ENCODE measurements at regions not wholly inside any gene's neighbourhood (a gene's known extent, or its start where the extent isn't known, plus 50 kb on each side); places are given as distances from the start of the nearest gene placed in this dataset.

GRCh38 chr6:51429017-51429712 lies 610.5 kb downstream of the TFAP2B start:
- Mint-ChIP-seq H3K4me1 (no peaks in the 10 kb centered on the region), H3K36me3 (no peaks in the 10 kb centered on the region), H3K27ac (no peak overlapping the region), H3K9me3 (peaks cover 0 to 14% (median 2%) of the 10 kb centered on the region in 7 donors), H3K4me3 (no peak overlapping the region), H3K27me3 (no peaks in the 10 kb centered on the region)
- ATAC-seq (ENCODE audit: low read depth in 2 of 2), result no peak
- DNase-seq, result no peak

DNA sequence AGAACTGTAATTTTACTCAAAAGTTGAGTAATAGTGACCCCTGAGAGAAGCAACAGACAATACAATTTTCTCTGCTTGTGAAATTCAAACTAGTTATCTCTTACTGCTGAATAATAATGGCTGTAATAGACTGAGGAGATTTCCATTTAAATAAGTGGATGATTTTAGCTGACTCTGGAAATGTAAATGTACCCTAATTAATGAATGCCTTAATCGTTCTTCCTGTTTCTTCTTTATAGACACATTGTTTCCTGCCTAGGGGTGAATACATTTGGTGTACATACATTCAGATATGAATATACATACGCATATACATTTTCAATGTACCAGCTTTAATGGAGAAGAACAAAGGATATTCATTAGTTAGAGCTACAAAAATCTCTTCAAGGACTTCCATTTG lies 611.9 kb downstream of the TFAP2B start:
- Mint-ChIP-seq H3K27me3 (no peaks in the 10 kb centered on the region), H3K36me3 (no peaks in the 10 kb centered on the region), H3K27ac (no peak overlapping the region), H3K4me1 (no peaks in the 10 kb centered on the region), H3K9me3 (peaks cover 0 to 14% (median 2%) of the 10 kb centered on the region in 7 donors), H3K4me3 (no peak overlapping the region)
- no peak for DNase-seq
- no peak for ATAC-seq (ENCODE audit: low read depth in 2 of 2)

- Mint-ChIP-seq H3K36me3 (no peaks in the 10 kb centered on the region), H3K4me3 (no peak overlapping the region), H3K9me3 (peaks cover 0 to 17% (median 2%) of the 10 kb centered on the region in 7 donors), H3K27ac (no peak overlapping the region), H3K27me3 (no peaks in the 10 kb centered on the region), H3K4me1 (no peaks in the 10 kb centered on the region)
- DNase-seq (no peak), ATAC-seq (ENCODE audit: low read depth in 2 of 2) (no peak)
Measured at GRCh38 chr6:51432481-51432880, 613.8 kb downstream of the TFAP2B start.

DNA sequence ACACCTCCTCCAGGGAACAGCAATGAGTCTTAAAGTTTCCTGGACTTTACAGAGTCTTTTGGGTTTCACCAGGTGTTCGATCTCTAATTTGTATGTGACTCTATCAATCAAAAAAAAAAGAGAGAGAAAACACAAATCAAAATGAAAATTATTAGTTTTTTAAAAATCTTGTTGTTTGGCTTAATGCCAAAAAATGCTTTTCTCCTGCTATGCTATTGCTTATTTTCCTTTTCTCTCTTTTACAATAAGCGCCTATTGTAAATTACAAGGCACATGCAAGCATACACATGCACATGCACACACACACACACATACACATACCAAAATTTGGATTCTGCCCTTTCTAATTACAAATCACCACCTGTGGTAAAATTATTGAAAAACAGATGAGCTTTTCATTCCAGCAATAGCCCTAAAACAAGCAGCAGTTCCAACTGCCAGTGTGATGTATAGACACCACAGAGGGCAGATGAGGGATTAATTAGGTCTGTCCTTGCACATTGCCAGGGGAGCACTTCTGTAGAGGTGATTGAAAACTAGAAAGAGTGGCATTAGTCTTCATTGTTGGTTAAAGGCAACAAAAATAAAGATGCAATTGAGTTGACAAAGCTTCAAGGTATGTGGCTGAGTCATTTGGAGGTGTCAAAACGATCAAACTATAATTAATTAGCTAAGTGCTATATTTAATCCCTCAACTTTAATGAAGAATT lies 631.7 kb downstream of the TFAP2B start:
- no peaks in the 10 kb centered on the region for H3K36me3 Mint-ChIP-seq
- DNase-seq, result no peak
- H3K9me3 Mint-ChIP-seq, result peaks cover 0 to 10% (median 0%) of the 10 kb centered on the region in 7 donors
- no peaks in the 10 kb centered on the region for H3K27me3 Mint-ChIP-seq
- no peak for ATAC-seq (ENCODE audit: low read depth in 2 of 2)
- no peaks in the 10 kb centered on the region for H3K4me1 Mint-ChIP-seq
- H3K4me3 Mint-ChIP-seq, result no peak overlapping the region
- no peak overlapping the region for H3K27ac Mint-ChIP-seq

- ATAC-seq (ENCODE audit: low read depth in 2 of 2), result no peak
- H3K27ac Mint-ChIP-seq, result no peak overlapping the region
- H3K4me3 Mint-ChIP-seq, result no peak overlapping the region
Measured at GRCh38 chr6:51450958-51451357, 632.3 kb downstream of the TFAP2B start.

DNA sequence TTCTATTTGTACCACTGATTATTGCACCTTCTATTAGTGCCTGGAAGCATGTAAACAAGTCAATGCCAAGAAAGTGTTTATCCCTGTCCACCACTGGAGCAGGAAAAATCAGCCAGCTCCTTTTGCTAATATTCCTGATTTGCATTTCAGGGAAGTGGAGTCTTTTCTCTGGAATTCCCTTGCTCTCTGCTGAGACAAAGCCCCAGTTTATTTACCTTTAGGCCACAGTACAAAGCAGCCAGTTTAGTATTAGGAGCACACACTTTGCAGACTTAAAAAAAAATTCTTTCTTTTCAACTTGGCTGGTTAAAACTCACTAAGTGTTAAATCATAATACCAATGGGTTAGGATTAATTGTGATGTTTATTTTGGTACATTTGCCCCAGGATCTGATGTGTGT lies 631.1 kb downstream of the PKHD1 start:
- ATAC-seq (ENCODE audit: low read depth in 2 of 2), result no peak
- H3K27me3 Mint-ChIP-seq, result no peaks in the 10 kb centered on the region
- H3K9me3 Mint-ChIP-seq, result peaks cover 0 to 5% (median 0%) of the 10 kb centered on the region in 7 donors
- DNase-seq, result no peak
- H3K36me3 Mint-ChIP-seq, result no peaks in the 10 kb centered on the region
- H3K4me3 Mint-ChIP-seq, result no peak overlapping the region
- no peaks in the 10 kb centered on the region for H3K4me1 Mint-ChIP-seq
- H3K27ac Mint-ChIP-seq, result no peak overlapping the region

More at GRCh38 chr6:51450958-51451357, 632.3 kb downstream of the TFAP2B start:
- DNase-seq, result no peak
- Mint-ChIP-seq H3K4me1 (no peaks in the 10 kb centered on the region), H3K9me3 (peaks cover 0 to 10% (median 0%) of the 10 kb centered on the region in 7 donors), H3K27me3 (no peaks in the 10 kb centered on the region), H3K36me3 (no peaks in the 10 kb centered on the region)

DNA sequence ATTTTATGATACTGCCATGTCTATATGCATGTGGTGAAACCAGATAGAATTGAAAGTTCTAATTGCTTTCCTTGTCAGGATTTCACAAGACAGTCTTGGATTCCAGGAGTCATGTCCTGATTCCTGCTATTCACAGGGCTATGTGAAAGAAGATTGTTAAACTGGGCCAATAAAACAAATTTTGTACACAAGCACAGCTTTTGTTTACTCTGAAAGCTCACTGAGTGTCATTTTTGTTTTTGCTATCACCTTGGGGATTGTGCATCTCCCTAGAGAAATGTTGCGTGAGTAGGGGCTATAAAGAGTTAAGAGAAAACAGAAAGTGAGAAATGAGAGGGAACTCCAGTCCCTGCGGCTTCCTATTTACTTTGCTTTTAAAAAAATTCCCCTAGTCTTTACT lies 627.5 kb downstream of the PKHD1 start:
- H3K27ac Mint-ChIP-seq, result no peak overlapping the region
- no peaks in the 10 kb centered on the region for H3K36me3 Mint-ChIP-seq
- ATAC-seq (ENCODE audit: low read depth in 2 of 2) (no peak), DNase-seq (no peak)
- no peaks in the 10 kb centered on the region for H3K27me3 Mint-ChIP-seq
- no peaks in the 10 kb centered on the region for H3K4me1 Mint-ChIP-seq
- no peak overlapping the region for H3K4me3 Mint-ChIP-seq
- H3K9me3 Mint-ChIP-seq, result peaks cover 0 to 2% (median 0%) of the 10 kb centered on the region in 7 donors

DNA sequence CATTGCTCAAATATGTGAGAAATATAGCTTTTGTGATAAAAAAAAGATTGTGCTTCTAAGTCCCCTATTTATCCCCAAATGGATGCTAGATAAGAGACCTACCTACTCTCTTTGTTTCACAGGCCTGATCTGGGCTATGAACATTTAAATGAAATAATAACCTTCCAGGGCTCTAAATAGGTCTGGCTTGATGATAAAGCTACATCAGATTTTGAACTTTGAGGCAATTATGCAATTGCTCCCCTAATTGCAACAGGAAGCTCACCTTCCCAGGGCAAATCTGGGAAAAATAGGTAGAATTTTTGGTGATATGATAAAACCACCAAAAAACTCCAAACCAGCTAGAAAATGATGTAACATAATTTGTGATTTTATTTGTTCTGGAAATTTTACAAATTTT lies 624.5 kb downstream of the PKHD1 start:
- Mint-ChIP-seq H3K4me3 (no peak overlapping the region), H3K27ac (no peak overlapping the region), H3K27me3 (no peaks in the 10 kb centered on the region), H3K36me3 (no peaks in the 10 kb centered on the region), H3K9me3 (peaks cover 0 to 3% (median 0%) of the 10 kb centered on the region in 7 donors), H3K4me1 (no peaks in the 10 kb centered on the region)
- ATAC-seq (ENCODE audit: low read depth in 2 of 2), result no peak
- no peak for DNase-seq

- DNase-seq (no peak), ATAC-seq (ENCODE audit: low read depth in 2 of 2) (no peak)
- Mint-ChIP-seq H3K36me3 (no peaks in the 10 kb centered on the region), H3K9me3 (peaks cover 0 to 3% (median 0%) of the 10 kb centered on the region in 7 donors), H3K4me3 (no peak overlapping the region), H3K27me3 (no peaks in the 10 kb centered on the region), H3K4me1 (no peaks in the 10 kb centered on the region), H3K27ac (no peak overlapping the region)
Measured at GRCh38 chr6:51463321-51463720, 624.1 kb downstream of the PKHD1 start.

GRCh38 chr6:51464956-51465355 lies 622.5 kb downstream of the PKHD1 start:
- DNase-seq (no peak), ATAC-seq (ENCODE audit: low read depth in 2 of 2) (no peak)
- Mint-ChIP-seq H3K4me1 (no peaks in the 10 kb centered on the region), H3K36me3 (no peaks in the 10 kb centered on the region), H3K9me3 (peaks cover 0 to 6% (median 0%) of the 10 kb centered on the region in 7 donors), H3K27me3 (no peaks in the 10 kb centered on the region), H3K4me3 (no peak overlapping the region), H3K27ac (no peak overlapping the region)

DNA sequence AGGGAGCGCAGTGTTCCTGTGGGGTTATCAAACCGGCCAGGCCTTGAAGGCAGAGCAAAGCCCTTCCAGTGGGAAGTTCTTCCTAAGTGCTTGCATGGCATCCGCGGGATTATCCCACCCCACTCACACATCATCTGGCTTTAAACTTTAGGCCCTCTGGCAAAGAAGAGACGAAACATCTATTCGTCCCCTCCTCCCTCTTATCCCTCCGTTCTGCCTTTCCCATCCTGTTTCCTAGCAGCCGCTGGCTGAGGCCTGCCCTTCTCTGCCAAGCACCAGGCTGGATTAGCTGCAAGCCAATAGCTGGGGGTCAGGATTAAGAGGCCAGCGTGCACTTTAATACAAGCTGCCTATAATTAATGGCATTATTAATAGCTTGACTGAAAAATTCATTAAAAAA lies 621.0 kb downstream of the PKHD1 start:
- no peak for ATAC-seq (ENCODE audit: low read depth in 2 of 2)
- H3K27me3 Mint-ChIP-seq, result no peaks in the 10 kb centered on the region
- no peak for DNase-seq
- H3K9me3 Mint-ChIP-seq, result peaks cover 0 to 10% (median 0%) of the 10 kb centered on the region in 7 donors
- no peak overlapping the region for H3K27ac Mint-ChIP-seq
- H3K36me3 Mint-ChIP-seq, result no peaks in the 10 kb centered on the region
- H3K4me3 Mint-ChIP-seq, result no peak overlapping the region
- H3K4me1 Mint-ChIP-seq, result no peaks in the 10 kb centered on the region

- ATAC-seq (ENCODE audit: low read depth in 2 of 2) (no peak), DNase-seq (no peak)
- H3K27ac Mint-ChIP-seq, result no peak overlapping the region
- H3K27me3 Mint-ChIP-seq, result no peaks in the 10 kb centered on the region
- no peak overlapping the region for H3K4me3 Mint-ChIP-seq
- no peaks in the 10 kb centered on the region for H3K4me1 Mint-ChIP-seq
- H3K36me3 Mint-ChIP-seq, result no peaks in the 10 kb centered on the region
- H3K9me3 Mint-ChIP-seq, result peaks cover 0 to 10% (median 0%) of the 10 kb centered on the region in 7 donors
Measured at GRCh38 chr6:51467231-51467952, 620.0 kb downstream of the PKHD1 start.

GRCh38 chr6:51468704-51469103 lies 618.7 kb downstream of the PKHD1 start:
- H3K4me1 Mint-ChIP-seq, result no peaks in the 10 kb centered on the region

More at GRCh38 chr6:51468704-51469103, 618.7 kb downstream of the PKHD1 start:
- ATAC-seq (ENCODE audit: low read depth in 2 of 2) (no peak), DNase-seq (no peak)
- Mint-ChIP-seq H3K27me3 (no peaks in the 10 kb centered on the region), H3K4me3 (no peak overlapping the region), H3K9me3 (peaks cover 0 to 10% (median 0%) of the 10 kb centered on the region in 7 donors), H3K27ac (no peak overlapping the region), H3K36me3 (no peaks in the 10 kb centered on the region)

All from naive B cell (primary cell).